AG09319 (cell line): ENCODE measurements at regions not wholly inside any gene's neighbourhood (a gene's known extent, or its start where the extent isn't known, plus 50 kb on each side); places are given as distances from the start of the nearest gene placed in this dataset.

Source experiments
- DNase-seq: peaks from one replicate; pipeline ENCODE4 v3.0.0-alpha.2; 2010; ENCODE audit warnings: low read depth; ENCODE audit errors: extremely low read depth
- TF ChIP-seq, protein P1 (sequence below): IDR thresholded peaks from 2 replicates; pipeline ENCODE4 v1.5.1; 2011; ENCODE audit warnings: low read depth, mild to moderate bottlenecking, inconsistent platforms, low read length, moderate library complexity

DNA sequence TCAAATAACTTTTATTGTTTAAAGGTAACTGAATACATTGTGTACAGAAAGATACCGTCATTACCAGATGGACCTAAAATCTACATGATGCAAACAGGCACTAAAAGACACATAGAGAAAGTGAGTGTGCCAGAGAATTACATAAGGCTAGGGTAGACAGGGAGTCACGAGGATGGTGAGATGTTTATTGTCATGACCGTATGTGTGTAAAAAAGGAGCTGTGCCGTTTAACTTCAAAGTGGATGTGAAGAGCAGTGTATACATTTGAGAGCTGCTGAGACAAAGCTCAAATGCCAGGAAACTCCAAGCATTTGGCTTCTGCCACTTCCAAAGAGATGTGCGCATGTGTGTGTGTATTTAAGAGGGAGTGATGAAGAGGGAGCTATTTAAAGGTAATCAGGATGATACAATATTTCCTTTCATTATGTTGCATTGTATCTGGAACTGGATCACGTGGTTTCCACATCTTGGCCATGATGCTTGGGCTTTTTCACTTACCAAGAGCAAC, 51.4 kb upstream of the IGF1R start:
- TF ChIP-seq, protein P1, sequence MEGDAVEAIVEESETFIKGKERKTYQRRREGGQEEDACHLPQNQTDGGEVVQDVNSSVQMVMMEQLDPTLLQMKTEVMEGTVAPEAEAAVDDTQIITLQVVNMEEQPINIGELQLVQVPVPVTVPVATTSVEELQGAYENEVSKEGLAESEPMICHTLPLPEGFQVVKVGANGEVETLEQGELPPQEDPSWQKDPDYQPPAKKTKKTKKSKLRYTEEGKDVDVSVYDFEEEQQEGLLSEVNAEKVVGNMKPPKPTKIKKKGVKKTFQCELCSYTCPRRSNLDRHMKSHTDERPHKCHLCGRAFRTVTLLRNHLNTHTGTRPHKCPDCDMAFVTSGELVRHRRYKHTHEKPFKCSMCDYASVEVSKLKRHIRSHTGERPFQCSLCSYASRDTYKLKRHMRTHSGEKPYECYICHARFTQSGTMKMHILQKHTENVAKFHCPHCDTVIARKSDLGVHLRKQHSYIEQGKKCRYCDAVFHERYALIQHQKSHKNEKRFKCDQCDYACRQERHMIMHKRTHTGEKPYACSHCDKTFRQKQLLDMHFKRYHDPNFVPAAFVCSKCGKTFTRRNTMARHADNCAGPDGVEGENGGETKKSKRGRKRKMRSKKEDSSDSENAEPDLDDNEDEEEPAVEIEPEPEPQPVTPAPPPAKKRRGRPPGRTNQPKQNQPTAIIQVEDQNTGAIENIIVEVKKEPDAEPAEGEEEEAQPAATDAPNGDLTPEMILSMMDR, result no peak
- no peak for DNase-seq

GRCh38 chr15:98597666-98598065, 50.7 kb upstream of the IGF1R start:
- no peak for DNase-seq
- TF ChIP-seq, protein P1, result no peak
